ENCODE measurements at regions not wholly inside any gene's neighbourhood (a gene's known extent, or its start where the extent isn't known, plus 50 kb on each side); places are given as distances from the start of the nearest gene placed in this dataset.

DNA sequence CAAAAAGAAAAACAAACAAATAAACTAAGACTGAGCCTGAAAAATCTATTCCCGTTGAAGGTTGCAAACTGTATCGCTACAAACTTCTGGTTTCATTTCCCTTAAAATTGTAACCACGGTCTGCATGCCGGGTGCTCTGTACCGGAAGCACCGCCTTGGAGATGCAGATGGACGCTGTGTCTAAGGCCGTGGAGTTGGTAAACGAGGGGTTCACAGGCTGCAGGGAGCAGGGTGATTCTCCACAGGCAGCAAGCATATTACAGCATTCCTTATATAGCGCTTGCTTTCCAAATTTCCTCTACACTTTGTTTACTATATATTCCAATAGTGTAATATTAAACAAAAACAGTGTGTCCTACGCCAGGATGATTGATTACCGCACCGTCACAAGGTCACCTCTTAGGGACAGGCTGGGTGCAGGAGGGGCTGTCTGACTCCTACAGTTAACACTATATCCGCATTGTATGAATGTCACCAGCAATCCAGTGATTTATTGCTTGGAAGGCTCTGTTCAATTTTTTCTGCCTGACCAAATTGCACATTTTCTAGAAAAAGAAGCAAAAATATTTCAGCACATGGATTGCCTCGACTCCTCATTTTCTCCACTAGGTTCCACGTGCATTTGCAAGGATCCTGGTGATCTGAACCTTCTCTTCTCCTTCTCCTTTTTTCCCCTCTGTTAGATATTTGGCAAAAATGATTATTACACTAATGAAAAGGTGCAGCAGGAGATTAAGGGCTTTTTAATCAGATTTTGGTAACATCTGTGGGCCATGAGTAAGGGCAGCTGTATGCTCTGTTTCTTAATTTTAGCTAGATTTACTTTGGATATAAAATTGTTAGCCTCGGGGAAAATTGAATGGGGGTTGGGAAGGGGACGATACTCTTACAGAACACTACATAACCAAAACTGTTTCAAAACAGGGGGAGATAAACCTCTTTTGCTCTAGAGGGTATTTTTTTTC, 325.8 kb upstream of the MGMT start:
- DNase-seq: no peak

DNA sequence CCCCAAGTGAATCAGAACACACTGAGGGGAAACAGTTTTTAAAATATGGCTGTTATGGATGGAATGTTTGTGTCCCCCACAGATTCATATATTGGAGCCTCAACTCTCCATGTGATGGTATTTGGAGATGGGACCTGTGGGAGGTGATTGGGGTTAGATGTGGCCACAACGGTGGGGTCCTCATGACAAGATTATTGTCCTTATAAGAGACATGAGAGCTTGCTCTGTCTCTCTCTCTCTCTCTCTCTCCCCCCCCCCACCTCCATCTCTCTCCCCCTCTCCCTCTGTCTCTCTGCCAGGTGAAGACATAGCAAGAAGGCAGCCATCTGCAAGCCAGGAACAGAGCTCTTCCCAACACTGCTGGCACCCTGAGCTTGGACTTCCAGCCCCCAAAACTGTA, 315.8 kb upstream of the MGMT start:
- DNase-seq: no peak

- DNase-seq: no peak
These were observed 310.6 kb upstream of the MGMT start for GRCh38 chr10:129156406-129156805.

DNA sequence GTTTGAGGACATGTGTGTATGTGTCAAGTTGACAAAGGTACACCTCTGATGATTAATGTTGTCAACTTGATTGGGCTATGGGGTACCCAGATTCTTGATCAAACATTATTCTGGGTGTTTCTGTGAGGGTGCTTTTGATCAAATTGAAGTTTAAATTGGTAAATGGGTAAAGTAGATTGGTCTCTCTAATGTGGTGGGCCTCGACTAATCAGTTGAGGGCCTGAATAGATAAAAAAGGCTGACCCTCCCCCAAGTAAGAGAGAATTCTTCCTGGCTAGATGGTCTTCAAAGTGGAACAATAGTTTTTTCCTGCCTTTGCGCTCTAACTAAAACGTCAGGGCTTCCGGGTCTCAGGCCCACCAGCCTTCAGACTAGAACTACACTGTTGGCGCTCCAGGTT, 309.9 kb upstream of the MGMT start:
- DNase-seq: no peak

DNA sequence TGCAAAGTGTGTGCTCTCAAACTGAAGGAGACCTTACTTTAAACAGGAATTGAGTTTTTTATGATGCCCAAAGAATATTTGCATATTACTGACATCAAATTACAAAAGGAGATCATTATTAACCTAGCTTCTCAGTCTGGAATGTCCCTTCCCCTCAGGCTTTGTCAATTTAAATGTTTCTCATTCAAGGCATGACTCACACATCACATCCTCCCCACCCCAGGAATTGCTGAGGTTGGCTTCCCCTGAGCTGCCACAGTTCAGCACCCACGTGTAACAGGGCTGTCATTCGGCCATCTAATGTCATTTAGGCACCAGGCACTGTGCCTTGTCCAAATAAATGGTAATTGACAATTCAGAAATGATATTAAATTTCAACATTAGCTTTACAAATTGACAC, 305.9 kb upstream of the MGMT start:
- no peak for DNase-seq

- DNase-seq: no peak
These were observed 303.5 kb upstream of the MGMT start for GRCh38 chr10:129163531-129163930.

GRCh38 chr10:129165076-129165720, 301.8 kb upstream of the MGMT start:
- no peak for DNase-seq

GRCh38 chr10:129165770-129166169, 301.3 kb upstream of the MGMT start:
- DNase-seq: no peak

DNA sequence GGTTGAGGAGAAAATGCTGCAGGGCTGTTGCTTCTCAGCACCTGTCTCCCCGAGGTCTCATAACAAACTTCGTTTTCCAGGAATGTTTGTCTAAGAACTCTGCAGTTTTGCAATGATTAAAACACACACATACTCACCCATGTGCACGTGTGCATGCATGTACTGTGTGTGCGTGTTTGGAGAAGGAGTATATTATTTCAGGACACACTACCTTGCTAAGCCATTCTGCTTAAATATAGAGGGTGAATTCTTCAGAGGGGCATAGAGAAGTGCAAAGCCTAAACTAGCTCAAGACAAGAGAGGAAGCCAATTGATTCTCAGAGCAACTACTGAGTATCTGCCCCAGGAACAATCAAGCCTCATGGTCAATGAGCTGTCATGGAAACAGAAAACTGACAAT, 298.4 kb upstream of the MGMT start:
- no peak for DNase-seq

GRCh38 chr10:129169115-129169514, 297.9 kb upstream of the MGMT start:
- DNase-seq: no peak

GRCh38 chr10:129170812-129171211, 296.2 kb upstream of the MGMT start:
- no peak for DNase-seq

DNA sequence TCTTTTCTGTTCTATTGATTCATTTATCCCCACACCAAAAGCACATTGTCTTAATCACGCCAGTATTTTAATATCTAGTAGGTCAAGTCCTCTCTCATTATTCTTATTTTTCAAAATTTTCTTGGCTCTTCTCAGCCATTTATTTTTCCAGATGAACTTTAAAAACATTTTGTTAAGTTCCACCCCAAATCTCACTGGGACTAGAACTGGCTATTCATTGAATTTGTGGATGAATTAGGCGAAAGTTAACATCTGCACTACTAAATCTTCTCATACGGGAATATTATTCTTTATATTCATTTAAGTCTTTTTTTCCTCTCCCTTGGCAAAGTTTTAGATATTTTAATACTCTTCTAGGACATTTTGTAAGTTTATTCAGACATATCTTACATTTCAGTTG, 295.2 kb upstream of the MGMT start:
- no peak for DNase-seq

GRCh38 chr10:129174232-129175014, 292.6 kb upstream of the MGMT start:
- no peak for DNase-seq

DNA sequence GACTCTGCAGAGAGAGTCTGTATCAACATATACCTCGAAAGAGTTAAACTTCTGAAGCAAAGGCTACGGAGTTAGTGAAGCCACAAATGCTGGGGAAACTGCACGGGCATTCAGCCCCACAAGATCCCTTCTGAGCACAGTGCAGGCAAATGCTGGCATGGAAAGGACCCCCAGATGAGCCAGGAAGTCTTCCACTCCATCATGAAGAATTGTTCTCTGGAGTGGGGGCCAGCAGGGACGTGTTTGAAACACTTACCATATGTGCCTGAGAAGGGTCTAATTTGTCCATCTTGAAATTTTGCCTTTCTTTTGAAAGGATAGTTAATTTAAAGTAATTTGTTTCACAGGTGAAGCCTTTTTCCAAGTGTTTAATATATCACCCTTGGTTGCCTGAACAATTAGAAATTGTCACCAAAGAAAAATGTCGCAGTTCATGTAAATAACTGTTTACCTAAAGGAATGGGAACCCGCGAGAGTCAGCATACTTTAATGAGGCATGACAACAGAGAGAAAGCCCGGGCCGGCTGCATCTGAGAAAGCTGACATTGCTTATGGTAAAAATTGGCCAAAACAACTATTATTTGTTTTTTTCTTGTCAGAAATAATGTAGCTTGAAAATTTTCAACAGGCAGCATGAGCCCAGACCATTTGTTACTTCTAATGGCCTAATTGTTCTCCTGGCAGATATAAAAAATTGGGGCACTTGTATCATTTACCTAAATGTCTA, 287.6 kb upstream of the MGMT start:
- DNase-seq: no peak

DNA sequence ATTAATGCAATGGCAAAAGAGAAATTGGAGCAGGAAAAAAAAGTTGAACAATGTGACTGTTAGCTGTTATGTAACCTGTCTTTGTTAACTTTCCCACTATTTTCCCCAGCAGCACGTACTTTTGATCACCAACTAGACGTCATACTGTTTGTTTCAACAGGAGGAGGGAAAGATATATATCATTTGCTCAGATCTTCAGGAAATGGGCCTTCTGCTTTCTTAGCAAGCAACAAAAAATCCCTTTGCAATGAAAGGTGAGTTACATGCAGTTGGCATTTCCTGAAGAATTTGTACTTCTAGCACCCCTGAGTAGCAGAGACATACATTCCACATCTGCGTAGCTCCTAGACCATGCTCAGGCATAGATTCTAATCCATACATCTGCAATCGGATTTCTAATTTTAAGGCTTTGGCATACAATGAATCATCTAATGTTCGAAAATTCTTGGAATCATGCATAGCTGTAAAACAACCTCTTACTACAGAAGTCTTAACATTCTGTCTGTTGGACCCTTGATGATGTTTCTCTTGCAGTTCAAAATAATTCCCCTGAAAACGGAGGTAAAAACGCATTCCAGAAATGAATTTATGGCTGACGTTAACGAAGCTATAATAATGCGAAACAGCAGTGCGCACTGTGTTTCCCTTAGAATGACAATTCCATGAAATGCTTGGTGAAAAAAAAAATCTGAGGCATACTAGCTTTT, 286.9 kb upstream of the MGMT start:
- DNase-seq: no peak

GRCh38 chr10:129184196-129184595, 282.8 kb upstream of the MGMT start:
- no peak for DNase-seq

DNA sequence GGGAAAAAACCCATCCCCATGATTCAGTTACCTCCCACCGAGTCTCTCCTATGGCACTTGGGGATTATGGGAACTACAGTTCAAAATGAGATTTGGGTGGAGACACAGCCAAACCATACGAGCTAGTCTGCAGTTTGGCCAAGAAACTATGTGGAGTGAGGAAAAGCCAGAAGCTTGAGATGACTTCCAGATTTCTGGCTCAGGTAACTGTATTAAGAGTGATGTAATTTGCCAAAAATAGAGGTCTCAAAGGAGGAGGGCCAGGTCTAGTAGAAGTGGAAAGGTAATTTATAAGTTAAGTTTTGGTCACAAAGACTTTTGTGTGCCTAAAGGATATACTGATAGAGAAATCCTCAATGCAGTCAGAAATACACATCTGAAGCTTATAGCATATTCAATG, 279.7 kb upstream of the MGMT start:
- no peak for DNase-seq

DNA sequence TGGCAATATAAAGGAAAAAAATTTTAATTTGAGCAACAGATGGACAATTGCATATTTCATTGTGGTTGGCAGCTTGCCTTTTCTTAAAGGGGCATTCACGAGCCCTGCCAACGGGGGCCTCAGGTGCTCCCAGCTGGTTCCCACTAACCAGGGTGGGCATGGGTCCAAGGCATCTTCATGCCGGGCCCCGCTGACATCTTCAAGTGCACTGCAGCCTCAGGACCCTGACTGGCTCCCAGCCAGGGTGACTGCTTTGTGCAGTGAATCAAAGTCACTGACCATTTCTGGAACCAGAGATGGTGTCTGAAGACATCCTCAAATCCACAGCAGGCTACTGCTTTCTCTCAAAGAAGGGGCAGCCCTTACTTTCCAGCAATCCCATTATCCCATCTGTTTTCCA, 275.2 kb upstream of the MGMT start:
- no peak for DNase-seq

DNA sequence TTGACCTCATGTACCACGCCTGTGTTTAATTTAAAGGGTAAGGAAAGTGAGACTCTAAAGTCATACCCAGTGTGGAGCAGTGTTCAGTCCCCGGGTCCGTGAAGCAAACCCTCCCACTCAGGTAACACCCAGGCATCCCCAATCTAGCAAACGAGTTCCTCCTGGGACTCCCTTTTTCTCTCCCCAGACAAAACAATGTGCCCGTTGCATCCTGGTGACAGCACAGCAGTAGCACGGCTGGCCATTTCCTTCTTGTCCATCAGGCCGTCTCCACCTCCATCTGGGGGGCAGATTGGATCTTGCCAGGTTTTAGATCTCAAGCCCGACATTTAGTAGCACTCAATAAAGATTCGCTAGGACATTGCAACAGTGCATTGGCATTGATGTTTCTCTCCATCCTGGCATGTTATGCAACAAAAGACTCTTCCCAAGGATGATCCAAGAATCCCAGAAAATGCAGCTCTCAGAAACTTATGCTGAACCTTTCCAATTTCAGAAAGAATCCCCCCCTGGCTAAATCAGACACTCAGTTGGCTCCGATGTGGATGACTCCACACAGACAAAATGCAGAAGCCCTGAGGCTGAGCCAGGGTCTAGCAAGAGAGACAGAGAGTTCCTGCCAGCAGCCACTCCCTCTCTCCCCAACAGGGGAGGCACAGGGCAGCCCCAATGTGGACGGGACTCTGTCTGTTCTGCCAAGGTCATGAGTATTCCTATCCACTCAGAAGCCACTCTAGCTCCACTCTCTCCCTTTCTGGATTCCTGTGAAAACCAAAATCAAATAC, 274.5 kb upstream of the MGMT start:
- no peak for DNase-seq

- DNase-seq: no peak
These were observed 273.9 kb upstream of the MGMT start for GRCh38 chr10:129193148-129193547.

GRCh38 chr10:129194181-129194870, 272.7 kb upstream of the MGMT start:
- no peak for DNase-seq
